K562 (cell line): ENCODE measurements at regions not wholly inside any gene's neighbourhood (a gene's known extent, or its start where the extent isn't known, plus 50 kb on each side); places are given as distances from the start of the nearest gene placed in this dataset.

Source experiments
- AFF1 ChIP-seq, 2 experiments: fragments of 450-650 bp; IDR thresholded peaks; 2 replicates each; pipeline ENCODE4 v1.6.1; 2018; ENCODE audit warnings: mild to moderate bottlenecking in 2 of 2, low read depth in 1 of 2; ENCODE audit not compliant: partially characterized antibody in 2 of 2
- BHLHE40 ChIP-seq: IDR thresholded peaks from 2 replicates; pipeline ENCODE4 v1.6.1; 2011; ENCODE audit warnings: low read length, improper control_type of control experiment
- CC2D1A ChIP-seq: fragments of 450-650 bp; IDR thresholded peaks from 2 replicates; pipeline ENCODE4 v1.6.1; 2017; ENCODE audit warnings: mild to moderate bottlenecking
- EHMT2 ChIP-seq: fragments of 450-650 bp; IDR thresholded peaks from 2 replicates; pipeline ENCODE4 v1.6.1; 2018; ENCODE audit warnings: antibody characterized with exemption
- FOSL1 ChIP-seq: fragments of 200-800 bp; sonication (Bioruptor generic); conservative IDR thresholded peaks from 2 replicates; pipeline ENCODE4 v1.6.1; 2016; ENCODE audit warnings: missing genetic modification characterization, missing compliant biosample characterization
- HDAC2 ChIP-seq: fragments of 450-650 bp; IDR thresholded peaks from 2 replicates; pipeline ENCODE4 v1.6.1; 2016; ENCODE audit warnings: mild to moderate bottlenecking
- HDAC8 ChIP-seq: fragments of 450-650 bp; IDR thresholded peaks from 2 replicates; pipeline ENCODE4 v1.6.1; 2016; ENCODE audit warnings: mild to moderate bottlenecking, missing genetic modification characterization, moderate library complexity, missing compliant biosample characterization
- HMBOX1 ChIP-seq: sonication (generic); IDR thresholded peaks from 2 replicates; pipeline ENCODE4 v1.6.1; 2016
- JUN ChIP-seq, 2 experiments: sonication (generic) in 1 of 2; formaldehyde crosslinking in 1 of 2; IDR thresholded peaks; 2 replicates each; pipeline versions ENCODE4 v1.6.1 to v1.8.0; 2012 to 2022; ENCODE audit warnings: borderline replicate concordance in 2 of 2, mild to moderate bottlenecking in 2 of 2, improper control_type of control experiment in 1 of 2, low read depth in 1 of 2, low read length in 1 of 2, missing genetic modification reagents in 1 of 2
- KLF6 ChIP-seq: fragments of 250-450 bp; sonication (Bioruptor Pico); IDR thresholded peaks from 2 replicates; pipeline ENCODE4 v1.4.0; 2020; ENCODE audit warnings: mild to moderate bottlenecking, moderate library complexity, borderline replicate concordance
- L3MBTL2 ChIP-seq: fragments of 450-650 bp; IDR thresholded peaks from 2 replicates; pipeline ENCODE4 v1.6.1; 2016; ENCODE audit warnings: mild to moderate bottlenecking, moderate library complexity
- NBN ChIP-seq: fragments of 450-650 bp; IDR thresholded peaks from 2 replicates; pipeline ENCODE4 v1.6.1; 2016; ENCODE audit warnings: low read depth, mild to moderate bottlenecking
- NR2C1 ChIP-seq, 2 experiments: fragments of 450-650 bp; IDR thresholded peaks; 2 replicates each; pipeline ENCODE4 v1.6.1; 2017; ENCODE audit warnings: mild to moderate bottlenecking in 2 of 2, antibody characterized with exemption in 1 of 2, inconsistent platforms in 1 of 2, missing compliant biosample characterization in 1 of 2, missing genetic modification characterization in 1 of 2
- NR3C1 ChIP-seq: sonication (generic); formaldehyde crosslinking; IDR thresholded peaks from 2 replicates; pipeline ENCODE4 v1.8.1; 2022; ENCODE audit warnings: missing genetic modification reagents
- TEAD4 ChIP-seq, 2 experiments: sonication (generic) in 1 of 2; formaldehyde crosslinking in 1 of 2; IDR thresholded peaks; 2 replicates each; pipeline versions ENCODE4 v1.6.1 to v1.8.0; 2012 to 2022; ENCODE audit warnings: borderline replicate concordance in 1 of 2, inconsistent platforms in 1 of 2, low read length in 1 of 2, mild to moderate bottlenecking in 1 of 2, missing genetic modification reagents in 1 of 2
- ZBTB11 ChIP-seq, 3 experiments: fragments of 200-800 bp in 1 of 3; fragments of 250-450 bp in 1 of 3; fragments of 450-650 bp in 1 of 3; sonication (Bioruptor Pico) in 1 of 3; sonication (Bioruptor generic) in 1 of 3; formaldehyde crosslinking in 1 of 3; IDR thresholded peaks; 2 replicates each; pipeline versions ENCODE4 v1.6.1 to v1.8.0; 2016 to 2022; ENCODE audit warnings: mild to moderate bottlenecking in 2 of 3, missing genetic modification characterization in 2 of 3, missing compliant biosample characterization in 1 of 3, moderate library complexity in 1 of 3
- ZEB2 ChIP-seq: fragments of 450-650 bp; IDR thresholded peaks from 2 replicates; pipeline ENCODE4 v1.6.1; 2016
- ZFP1 ChIP-seq: fragments of 450-650 bp; formaldehyde crosslinking; IDR thresholded peaks from 2 replicates; pipeline ENCODE4 v1.4.0; 2020; ENCODE audit warnings: mild to moderate bottlenecking, mixed read lengths

- TF ChIP-seq ZBTB11 (CRISPR knock-in tag; IDR thresholded peaks at IDR 0.05) = peak in 1 of 3 experiments; percentile 49; a peak in 1 of 6 replicates
- peak; percentile 80; the same call in 1 of the 2 replicates for TF ChIP-seq HDAC2
- TF ChIP-seq JUN (IDR thresholded peaks at IDR 0.05; ENCODE audit: borderline replicate concordance, low read depth, low read length) = peak; percentile 72; the same call in 1 of the 2 replicates
- TF ChIP-seq JUN (CRISPR knock-in tag; IDR thresholded peaks at IDR 0.05; ENCODE audit: borderline replicate concordance) = no peak
- peak; percentile 51 for TF ChIP-seq BHLHE40
- peak; percentile 11; the same call in 1 of the 2 replicates for TF ChIP-seq KLF6
- peak; percentile 77 for TF ChIP-seq EHMT2
- TF ChIP-seq FOSL1 (tag) = peak; percentile 95
- TF ChIP-seq CC2D1A = peak; percentile 95
- peak; percentile 95 for TF ChIP-seq ZEB2
- TF ChIP-seq NR3C1 = no peak
- TF ChIP-seq ZFP1 = no peak
- peak; percentile 99 for TF ChIP-seq HMBOX1
- TF ChIP-seq HDAC8 (tag) = no peak
- peak; percentile 99 for TF ChIP-seq TEAD4 (IDR thresholded peaks at IDR 0.05; ENCODE audit: low read length)
- no peak for TF ChIP-seq TEAD4 (CRISPR knock-in tag; IDR thresholded peaks at IDR 0.05; ENCODE audit: borderline replicate concordance)
- peak; percentile 48; the same call in 1 of the 2 replicates for TF ChIP-seq L3MBTL2
- TF ChIP-seq AFF1 (IDR thresholded peaks at IDR 0.05; ENCODE audit: low read depth in 1 of 2, partially characterized antibody in 2 of 2) = peak; percentile 44 to 90
- TF ChIP-seq NR2C1 (IDR thresholded peaks at IDR 0.05) = no peak
- TF ChIP-seq NR2C1 (tag; IDR thresholded peaks at IDR 0.05) = peak; percentile 78
- peak; percentile 96 for TF ChIP-seq NBN
Measured at GRCh38 chr2:145692971-145693478, 1173.1 kb upstream of the ZEB2 start (continued).
